ENCODE measurements at regions not wholly inside any gene's neighbourhood (a gene's known extent, or its start where the extent isn't known, plus 50 kb on each side); places are given as distances from the start of the nearest gene placed in this dataset.
"Not testable (repeated sequence)": the region's sequence is repeated elsewhere in the genome, so short reads cannot be mapped to it uniquely, and the experiment has no call there.

DNA sequence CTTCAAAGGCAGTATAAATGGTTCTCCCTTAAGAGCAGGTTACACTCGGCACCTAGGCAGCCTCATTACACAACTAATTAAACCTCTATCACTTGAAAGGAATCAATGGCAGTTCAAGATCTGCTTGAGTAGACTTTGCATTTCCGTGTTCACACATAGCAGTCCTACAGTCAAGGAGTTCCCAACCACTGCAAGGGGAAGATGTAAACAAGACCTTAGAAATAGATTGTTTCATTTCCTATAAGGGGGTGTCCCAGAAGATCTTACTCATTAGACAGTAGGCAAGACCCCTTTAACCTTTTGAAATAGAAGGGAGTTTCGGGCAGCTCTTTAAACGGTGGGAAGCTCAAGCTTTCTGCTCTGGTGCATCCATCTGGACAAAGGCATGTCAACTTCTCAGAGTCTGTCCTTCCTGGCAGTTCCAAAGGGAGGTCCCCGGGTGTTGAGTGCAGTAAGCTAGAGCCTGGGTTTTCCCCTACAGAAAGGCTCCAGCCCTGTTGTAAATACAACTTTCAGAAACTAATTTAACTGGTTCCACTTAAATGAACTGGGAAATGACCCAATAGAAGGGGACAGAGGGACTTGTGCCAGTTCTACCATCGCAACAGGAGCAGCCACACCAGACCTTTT lies 150.8 kb downstream of the RBMX2 start:
- no peak for DNase-seq (ENCODE audit: low read depth)

DNA sequence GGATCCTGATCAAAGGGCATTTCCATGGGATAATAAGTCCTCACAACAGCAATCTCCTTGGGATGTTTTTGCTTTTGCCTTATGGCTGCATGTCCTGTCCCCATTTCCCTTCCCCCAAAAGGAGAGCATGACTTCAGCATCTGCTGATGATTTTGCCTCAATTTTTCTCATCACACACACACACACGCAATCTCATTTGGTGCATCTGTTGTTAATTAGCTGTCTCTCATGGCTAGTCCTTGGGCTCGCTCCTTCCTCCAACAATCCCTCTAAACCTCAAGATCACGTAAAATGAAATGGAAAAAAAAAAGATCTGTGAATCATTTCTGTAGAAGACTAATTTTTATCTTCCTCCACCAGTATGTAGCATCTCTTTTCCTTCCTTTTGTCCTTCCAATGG lies 153.6 kb downstream of the RBMX2 start:
- no peak for DNase-seq (ENCODE audit: low read depth)

DNA sequence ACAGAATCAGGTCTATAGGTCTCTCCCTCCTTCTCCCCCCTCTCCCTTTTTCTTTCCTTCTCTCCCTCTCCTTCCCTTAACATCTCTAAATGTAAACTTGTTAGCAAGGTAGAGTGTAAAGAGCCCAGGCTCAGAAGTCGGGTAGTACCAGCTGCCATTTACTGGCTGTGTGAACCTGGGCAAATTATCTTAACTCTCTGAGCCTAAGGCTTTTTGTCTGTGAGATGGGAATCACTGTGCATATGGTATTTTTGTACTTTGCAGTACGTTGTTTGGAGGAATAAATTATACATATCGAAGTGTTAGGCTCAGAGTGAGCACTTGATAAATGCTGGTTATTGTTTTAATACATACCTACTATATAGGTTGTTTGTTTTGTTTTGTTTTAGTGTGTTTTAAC lies 154.0 kb downstream of the RBMX2 start:
- no peak for DNase-seq (ENCODE audit: low read depth)

- DNase-seq (ENCODE audit: low read depth), result no peak
These were observed 155.2 kb downstream of the RBMX2 start for GRCh38 chrX:130556951-130557350.

GRCh38 chrX:130560544-130560943 lies 158.8 kb downstream of the RBMX2 start:
- no peak for DNase-seq (ENCODE audit: low read depth)

- DNase-seq (ENCODE audit: low read depth), result no peak
These were observed 160.1 kb downstream of the RBMX2 start for GRCh38 chrX:130561930-130562329.

- no peak for DNase-seq (ENCODE audit: low read depth)
These were observed 161.7 kb downstream of the RBMX2 start for GRCh38 chrX:130563476-130563875.

DNA sequence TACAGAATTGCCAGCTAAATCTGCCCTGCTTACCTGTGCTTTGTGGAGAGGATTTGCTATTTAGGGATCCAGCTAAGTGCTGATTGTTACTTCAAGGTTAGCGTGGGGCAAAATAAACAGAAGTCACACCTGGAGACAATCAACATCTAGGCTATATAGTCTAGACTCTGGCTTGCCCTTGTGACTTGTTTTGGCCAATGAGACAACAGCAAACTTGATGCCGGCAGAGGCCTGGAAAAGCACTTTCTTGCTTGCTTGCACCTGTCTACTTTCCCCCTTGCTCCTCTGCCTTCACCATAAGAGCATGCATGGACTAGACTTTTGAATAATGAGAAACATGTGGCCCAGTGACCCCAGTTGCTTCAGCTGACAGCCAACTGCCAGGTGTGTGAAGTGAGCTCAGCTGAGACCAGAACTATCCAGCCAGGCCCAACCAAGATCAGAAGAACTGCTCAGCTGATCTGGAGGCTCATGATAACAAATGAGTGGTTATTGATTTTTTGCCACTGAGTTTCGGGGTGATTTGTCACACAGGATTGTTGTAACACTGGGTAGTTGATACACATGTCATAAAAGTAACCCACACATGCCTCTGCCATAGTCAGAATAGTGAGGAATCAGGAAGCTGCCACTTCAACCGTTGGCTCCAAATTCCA lies 164.4 kb downstream of the RBMX2 start:
- no peak for DNase-seq (ENCODE audit: low read depth)

DNA sequence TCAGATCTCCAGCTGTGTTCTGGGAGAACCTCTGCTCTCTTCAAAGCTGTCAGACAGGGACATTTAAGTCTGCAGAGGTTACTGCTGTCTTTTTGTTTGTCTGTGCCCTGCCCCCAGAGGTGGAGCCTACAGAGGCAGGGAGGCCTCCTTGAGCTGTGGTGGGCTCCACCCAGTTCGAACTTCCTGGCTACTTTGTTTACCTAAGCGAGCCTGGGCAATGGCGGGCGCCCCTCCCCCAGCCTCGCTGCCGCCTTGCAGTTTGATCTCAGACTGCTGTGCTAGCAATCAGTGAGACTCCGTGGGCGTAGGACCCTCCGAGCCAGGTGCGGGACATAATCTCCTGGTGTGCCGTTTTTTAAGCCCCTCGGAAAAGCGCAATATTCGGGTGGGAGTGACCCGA lies 171.2 kb downstream of the RBMX2 start:
- not testable (repeated sequence) for DNase-seq (ENCODE audit: low read depth)
